ENCODE measurements at regions not wholly inside any gene's neighbourhood (a gene's known extent, or its start where the extent isn't known, plus 50 kb on each side); places are given as distances from the start of the nearest gene placed in this dataset.

GRCh38 chr14:97604731-97605130 lies 807.5 kb downstream of the VRK1 start:
- Histone ChIP-seq H3K27me3 (ENCODE audit: insufficient read depth, poor library complexity, severe bottlenecking) (peaks cover 64% of the 10 kb centered on the region), H3K27ac (ENCODE audit: poor library complexity, severe bottlenecking) (no peak overlapping the region), H3K4me1 (ENCODE audit: insufficient read depth, poor library complexity, severe bottlenecking) (no peaks in the 10 kb centered on the region), H3K9me3 (ENCODE audit: severe bottlenecking) (no peaks in the 10 kb centered on the region), H3K4me3 (ENCODE audit: severe bottlenecking) (no peak overlapping the region), H3K36me3 (ENCODE audit: low read depth) (no peaks in the 10 kb centered on the region)
- ATAC-seq (ENCODE audit: low read depth) (no peak), DNase-seq (ENCODE audit: low spot score) (no peak)
- TF ChIP-seq, protein P1, sequence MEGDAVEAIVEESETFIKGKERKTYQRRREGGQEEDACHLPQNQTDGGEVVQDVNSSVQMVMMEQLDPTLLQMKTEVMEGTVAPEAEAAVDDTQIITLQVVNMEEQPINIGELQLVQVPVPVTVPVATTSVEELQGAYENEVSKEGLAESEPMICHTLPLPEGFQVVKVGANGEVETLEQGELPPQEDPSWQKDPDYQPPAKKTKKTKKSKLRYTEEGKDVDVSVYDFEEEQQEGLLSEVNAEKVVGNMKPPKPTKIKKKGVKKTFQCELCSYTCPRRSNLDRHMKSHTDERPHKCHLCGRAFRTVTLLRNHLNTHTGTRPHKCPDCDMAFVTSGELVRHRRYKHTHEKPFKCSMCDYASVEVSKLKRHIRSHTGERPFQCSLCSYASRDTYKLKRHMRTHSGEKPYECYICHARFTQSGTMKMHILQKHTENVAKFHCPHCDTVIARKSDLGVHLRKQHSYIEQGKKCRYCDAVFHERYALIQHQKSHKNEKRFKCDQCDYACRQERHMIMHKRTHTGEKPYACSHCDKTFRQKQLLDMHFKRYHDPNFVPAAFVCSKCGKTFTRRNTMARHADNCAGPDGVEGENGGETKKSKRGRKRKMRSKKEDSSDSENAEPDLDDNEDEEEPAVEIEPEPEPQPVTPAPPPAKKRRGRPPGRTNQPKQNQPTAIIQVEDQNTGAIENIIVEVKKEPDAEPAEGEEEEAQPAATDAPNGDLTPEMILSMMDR (IDR thresholded peaks at IDR 0.05; ENCODE audit: poor library complexity, severe bottlenecking): no peak

DNA sequence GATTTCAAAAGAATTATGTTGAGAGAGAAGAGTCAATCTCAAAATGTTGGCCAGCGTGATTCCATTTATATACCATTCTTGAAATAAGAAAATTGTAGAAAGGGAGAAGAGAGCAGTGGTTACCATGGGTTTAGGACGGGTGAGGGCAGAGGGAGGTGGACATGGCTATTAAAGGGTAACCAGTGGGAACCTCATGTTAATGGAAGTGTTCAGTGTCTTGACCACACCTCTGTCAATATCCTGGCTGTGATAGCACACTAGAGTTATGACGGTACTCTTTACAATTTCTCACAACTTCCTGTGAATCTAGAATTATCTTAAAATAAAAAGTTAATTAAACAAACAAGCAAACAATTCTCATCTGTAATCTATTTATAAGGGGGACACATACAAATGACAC lies 821.2 kb downstream of the VRK1 start:
- Histone ChIP-seq H3K4me3 (ENCODE audit: severe bottlenecking) (no peak overlapping the region), H3K27me3 (ENCODE audit: insufficient read depth, poor library complexity, severe bottlenecking) (no peaks in the 10 kb centered on the region), H3K4me1 (ENCODE audit: insufficient read depth, poor library complexity, severe bottlenecking) (no peaks in the 10 kb centered on the region), H3K36me3 (ENCODE audit: low read depth) (no peaks in the 10 kb centered on the region), H3K27ac (ENCODE audit: poor library complexity, severe bottlenecking) (no peak overlapping the region), H3K9me3 (ENCODE audit: severe bottlenecking) (peaks cover 5% of the 10 kb centered on the region)
- no peak for ATAC-seq (ENCODE audit: low read depth)
- TF ChIP-seq, protein P1 (IDR thresholded peaks at IDR 0.05; ENCODE audit: poor library complexity, severe bottlenecking): no peak
- DNase-seq (ENCODE audit: low spot score): no peak

GRCh38 chr14:97618917-97619690 lies 821.9 kb downstream of the VRK1 start:
- H3K9me3 ChIP-seq (ENCODE audit: severe bottlenecking): peaks cover 5% of the 10 kb centered on the region
- TF ChIP-seq, protein P1 (IDR thresholded peaks at IDR 0.05; ENCODE audit: poor library complexity, severe bottlenecking): no peak
- H3K4me1 ChIP-seq (ENCODE audit: insufficient read depth, poor library complexity, severe bottlenecking): no peaks in the 10 kb centered on the region
- ATAC-seq (ENCODE audit: low read depth): no peak
- no peak overlapping the region for H3K4me3 ChIP-seq (ENCODE audit: severe bottlenecking)
- no peaks in the 10 kb centered on the region for H3K27me3 ChIP-seq (ENCODE audit: insufficient read depth, poor library complexity, severe bottlenecking)
- DNase-seq (ENCODE audit: low spot score): no peak
- no peaks in the 10 kb centered on the region for H3K36me3 ChIP-seq (ENCODE audit: low read depth)
- H3K27ac ChIP-seq (ENCODE audit: poor library complexity, severe bottlenecking): no peak overlapping the region

DNA sequence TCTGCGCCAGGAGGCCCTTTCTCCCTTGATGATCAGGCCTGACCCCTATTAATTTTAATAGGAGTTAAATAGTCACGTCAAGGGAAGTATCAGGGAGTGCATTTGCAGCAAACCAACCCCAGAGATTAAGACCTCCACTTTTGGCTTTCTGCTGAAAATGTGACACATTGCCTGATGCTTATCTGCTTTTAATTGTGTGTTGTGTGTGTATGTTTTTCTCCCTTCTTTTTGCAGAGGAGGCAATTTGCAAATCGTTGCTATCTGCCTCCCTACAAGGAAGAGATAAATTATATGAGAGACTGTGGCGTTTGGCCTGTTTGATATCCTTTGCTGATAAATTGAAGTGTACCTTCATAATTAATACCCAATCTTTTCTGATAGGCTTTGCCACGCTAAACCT lies 822.9 kb downstream of the VRK1 start:
- peaks cover 1% of the 10 kb centered on the region for H3K9me3 ChIP-seq (ENCODE audit: severe bottlenecking)
- no peaks in the 10 kb centered on the region for H3K27me3 ChIP-seq (ENCODE audit: insufficient read depth, poor library complexity, severe bottlenecking)
- no peak overlapping the region for H3K4me3 ChIP-seq (ENCODE audit: severe bottlenecking)
- DNase-seq (ENCODE audit: low spot score): no peak
- no peak overlapping the region for H3K27ac ChIP-seq (ENCODE audit: poor library complexity, severe bottlenecking)
- H3K4me1 ChIP-seq (ENCODE audit: insufficient read depth, poor library complexity, severe bottlenecking): no peaks in the 10 kb centered on the region
- no peak for ATAC-seq (ENCODE audit: low read depth)
- TF ChIP-seq, protein P1 (IDR thresholded peaks at IDR 0.05; ENCODE audit: poor library complexity, severe bottlenecking): no peak
- no peaks in the 10 kb centered on the region for H3K36me3 ChIP-seq (ENCODE audit: low read depth)

GRCh38 chr14:97624985-97625384 lies 827.8 kb downstream of the VRK1 start:
- TF ChIP-seq, protein P1 (IDR thresholded peaks at IDR 0.05; ENCODE audit: poor library complexity, severe bottlenecking): no peak
- Histone ChIP-seq H3K4me3 (ENCODE audit: severe bottlenecking) (no peak overlapping the region), H3K27me3 (ENCODE audit: insufficient read depth, poor library complexity, severe bottlenecking) (no peaks in the 10 kb centered on the region), H3K36me3 (ENCODE audit: low read depth) (no peaks in the 10 kb centered on the region), H3K27ac (ENCODE audit: poor library complexity, severe bottlenecking) (no peak overlapping the region), H3K4me1 (ENCODE audit: insufficient read depth, poor library complexity, severe bottlenecking) (no peaks in the 10 kb centered on the region), H3K9me3 (ENCODE audit: severe bottlenecking) (no peaks in the 10 kb centered on the region)
- DNase-seq (ENCODE audit: low spot score) (no peak), ATAC-seq (ENCODE audit: low read depth) (no peak)

All from RWPE2 (cell line).